ENCODE measurements at regions not wholly inside any gene's neighbourhood (a gene's known extent, or its start where the extent isn't known, plus 50 kb on each side); places are given as distances from the start of the nearest gene placed in this dataset.

DNA sequence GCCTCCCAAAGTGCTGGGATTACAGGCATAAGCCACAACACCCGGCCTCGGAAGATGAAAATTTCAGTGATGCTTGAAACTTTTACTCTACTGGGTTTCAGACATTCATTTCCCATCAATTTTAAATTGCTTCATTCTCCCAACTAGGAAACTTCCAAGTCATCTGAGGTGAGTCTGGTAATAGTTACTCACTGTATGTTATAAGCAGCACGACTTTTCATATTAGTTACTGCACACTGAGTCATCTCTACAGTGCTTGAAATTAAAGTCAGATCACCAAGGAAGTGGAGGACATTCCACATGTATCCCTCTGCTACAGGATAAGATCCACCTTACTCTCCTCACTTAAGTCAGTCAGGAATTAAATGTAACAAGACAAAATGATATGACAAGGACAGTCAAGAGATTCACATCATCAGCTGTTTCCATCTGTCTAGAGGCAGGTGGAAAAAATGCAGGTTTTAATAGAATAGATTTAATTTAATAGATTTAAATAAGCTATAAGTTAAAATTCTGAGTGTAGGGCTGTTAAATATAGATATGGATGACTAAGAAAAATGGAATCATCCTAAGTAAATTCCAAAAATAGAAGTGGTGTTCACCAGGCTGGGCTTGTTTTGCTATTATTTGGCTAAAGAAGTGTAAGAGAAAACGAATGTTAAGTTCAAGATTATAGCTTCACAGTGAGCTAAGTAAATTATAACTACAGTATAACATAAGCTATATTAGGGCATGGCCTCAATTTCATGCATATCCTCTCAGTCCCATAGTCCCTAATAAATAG lies 104.4 kb downstream of the TMCO5A start:
- no peaks in the 10 kb centered on the region for H3K9me3 Mint-ChIP-seq (ENCODE audit: unreplicated experiment)
- peaks cover 27% of the 10 kb centered on the region for H3K4me1 Mint-ChIP-seq (ENCODE audit: insufficient read depth, unreplicated experiment)
- no TSS peak for BruUV-seq (replicated peaks)
- ChIA-PET POLR2A (no interaction called here), CTCF (interaction anchor here (0.6 to 1.2 kb wide), 3 partner anchors 30 to 43 kb away, joined by 3 to 4 read pairs (median 3); no protein-coding TSS in a partner anchor)
- DNase-seq (ENCODE audit: unreplicated experiment): peak; percentile 17
- H3K27me3 Mint-ChIP-seq (ENCODE audit: insufficient read depth, unreplicated experiment): no peaks in the 10 kb centered on the region
- TF ChIP-seq, protein P1, sequence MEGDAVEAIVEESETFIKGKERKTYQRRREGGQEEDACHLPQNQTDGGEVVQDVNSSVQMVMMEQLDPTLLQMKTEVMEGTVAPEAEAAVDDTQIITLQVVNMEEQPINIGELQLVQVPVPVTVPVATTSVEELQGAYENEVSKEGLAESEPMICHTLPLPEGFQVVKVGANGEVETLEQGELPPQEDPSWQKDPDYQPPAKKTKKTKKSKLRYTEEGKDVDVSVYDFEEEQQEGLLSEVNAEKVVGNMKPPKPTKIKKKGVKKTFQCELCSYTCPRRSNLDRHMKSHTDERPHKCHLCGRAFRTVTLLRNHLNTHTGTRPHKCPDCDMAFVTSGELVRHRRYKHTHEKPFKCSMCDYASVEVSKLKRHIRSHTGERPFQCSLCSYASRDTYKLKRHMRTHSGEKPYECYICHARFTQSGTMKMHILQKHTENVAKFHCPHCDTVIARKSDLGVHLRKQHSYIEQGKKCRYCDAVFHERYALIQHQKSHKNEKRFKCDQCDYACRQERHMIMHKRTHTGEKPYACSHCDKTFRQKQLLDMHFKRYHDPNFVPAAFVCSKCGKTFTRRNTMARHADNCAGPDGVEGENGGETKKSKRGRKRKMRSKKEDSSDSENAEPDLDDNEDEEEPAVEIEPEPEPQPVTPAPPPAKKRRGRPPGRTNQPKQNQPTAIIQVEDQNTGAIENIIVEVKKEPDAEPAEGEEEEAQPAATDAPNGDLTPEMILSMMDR (IDR thresholded peaks at IDR 0.05; ENCODE audit: unreplicated experiment): no peak
- H3K27ac Mint-ChIP-seq (ENCODE audit: low read depth, unreplicated experiment): no peak overlapping the region
- intact Hi-C loops (cut with micrococcal nuclease): no loop called here
- H3K36me3 Mint-ChIP-seq (ENCODE audit: insufficient read depth, unreplicated experiment): no peaks in the 10 kb centered on the region
- no peak overlapping the region for H3K4me3 Mint-ChIP-seq (ENCODE audit: unreplicated experiment)

- no peaks in the 10 kb centered on the region for H3K9me3 Mint-ChIP-seq (ENCODE audit: unreplicated experiment)
- H3K36me3 Mint-ChIP-seq (ENCODE audit: insufficient read depth, unreplicated experiment): no peaks in the 10 kb centered on the region
- no peak overlapping the region for H3K4me3 Mint-ChIP-seq (ENCODE audit: unreplicated experiment)
- no peak for DNase-seq (ENCODE audit: unreplicated experiment)
- H3K27me3 Mint-ChIP-seq (ENCODE audit: insufficient read depth, unreplicated experiment): no peaks in the 10 kb centered on the region
- no TSS peak for BruUV-seq (replicated peaks)
- POLR2A ChIA-PET: interaction anchor here (0.6 kb wide), 1 partner anchor 232 kb away, joined by 3 read pairs; no protein-coding TSS in a partner anchor
- CTCF ChIA-PET: interaction anchor here (0.6 to 1.5 kb wide), 3 partner anchors 22 to 523 kb away, joined by 3 to 5 read pairs (median 3); no protein-coding TSS in a partner anchor
- H3K4me1 Mint-ChIP-seq (ENCODE audit: insufficient read depth, unreplicated experiment): peaks cover 23% of the 10 kb centered on the region
- H3K27ac Mint-ChIP-seq (ENCODE audit: low read depth, unreplicated experiment): no peak overlapping the region
- intact Hi-C loops (cut with micrococcal nuclease): no loop called here
- TF ChIP-seq, protein P1 (IDR thresholded peaks at IDR 0.05; ENCODE audit: unreplicated experiment): no peak
Observed at GRCh38 chr15:38040615-38041014, 106.2 kb downstream of the TMCO5A start.

DNA sequence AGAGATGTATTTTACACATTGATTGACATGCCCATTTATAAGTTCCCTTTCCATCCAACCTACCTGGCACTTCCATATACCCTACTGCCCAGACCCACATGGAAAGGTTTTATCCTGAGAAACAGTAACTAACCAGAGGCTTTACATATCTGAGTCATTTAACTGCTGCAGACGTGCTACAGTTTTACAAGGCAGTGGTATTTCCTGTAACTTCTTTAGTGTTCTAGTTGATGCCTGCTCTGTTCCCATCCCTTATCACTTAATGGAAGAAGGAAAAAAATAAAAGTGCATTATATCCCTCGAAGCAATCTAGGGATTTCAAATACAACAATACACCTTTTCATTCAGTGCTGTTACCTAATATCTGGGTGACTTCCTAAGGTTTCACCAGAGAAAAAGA lies 107.1 kb downstream of the TMCO5A start:
- DNase-seq (ENCODE audit: unreplicated experiment): peak; percentile 18
- Mint-ChIP-seq H3K4me1 (ENCODE audit: insufficient read depth, unreplicated experiment) (peaks cover 13% of the 10 kb centered on the region), H3K9me3 (ENCODE audit: unreplicated experiment) (no peaks in the 10 kb centered on the region), H3K27ac (ENCODE audit: low read depth, unreplicated experiment) (no peak overlapping the region), H3K36me3 (ENCODE audit: insufficient read depth, unreplicated experiment) (no peaks in the 10 kb centered on the region), H3K4me3 (ENCODE audit: unreplicated experiment) (no peak overlapping the region), H3K27me3 (ENCODE audit: insufficient read depth, unreplicated experiment) (no peaks in the 10 kb centered on the region)
- BruUV-seq (replicated peaks): no TSS peak
- intact Hi-C loops (cut with micrococcal nuclease): no loop called here
- TF ChIP-seq, protein P1 (IDR thresholded peaks at IDR 0.05; ENCODE audit: unreplicated experiment): no peak
- CTCF ChIA-PET: interaction anchor here (0.6 to 1.5 kb wide), 3 partner anchors 25 to 658 kb away, joined by 3 to 9 read pairs (median 5); no protein-coding TSS in a partner anchor
- POLR2A ChIA-PET: no interaction called here

DNA sequence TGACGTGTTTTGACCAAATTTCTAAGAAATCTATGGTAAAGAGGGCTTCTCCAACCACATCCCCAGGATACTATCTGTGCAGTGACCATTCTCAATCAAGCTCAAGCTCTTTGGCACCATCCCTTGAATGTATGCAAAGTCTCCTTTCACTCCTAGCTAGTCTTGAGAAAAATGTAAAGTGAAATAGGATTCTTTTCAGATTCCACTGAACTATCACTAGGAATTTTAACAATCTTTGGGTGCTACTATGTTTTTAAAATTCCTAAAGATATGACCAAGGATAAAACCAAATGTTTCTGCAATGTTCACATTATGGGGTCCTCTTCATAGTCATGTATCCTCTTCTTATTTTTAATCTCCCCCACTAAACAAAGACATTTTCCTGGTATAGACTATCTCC lies 107.8 kb downstream of the TMCO5A start:
- Mint-ChIP-seq H3K4me3 (ENCODE audit: unreplicated experiment) (no peak overlapping the region), H3K9me3 (ENCODE audit: unreplicated experiment) (no peaks in the 10 kb centered on the region), H3K4me1 (ENCODE audit: insufficient read depth, unreplicated experiment) (peaks cover 12% of the 10 kb centered on the region), H3K27me3 (ENCODE audit: insufficient read depth, unreplicated experiment) (no peaks in the 10 kb centered on the region), H3K27ac (ENCODE audit: low read depth, unreplicated experiment) (no peak overlapping the region), H3K36me3 (ENCODE audit: insufficient read depth, unreplicated experiment) (no peaks in the 10 kb centered on the region)
- CTCF ChIA-PET: interaction anchor here (1.1 kb wide), 1 partner anchor 24 kb away, joined by 9 read pairs; no protein-coding TSS in a partner anchor
- POLR2A ChIA-PET: no interaction called here
- BruUV-seq (replicated peaks): no TSS peak
- DNase-seq (ENCODE audit: unreplicated experiment): no peak
- TF ChIP-seq, protein P1 (IDR thresholded peaks at IDR 0.05; ENCODE audit: unreplicated experiment): no peak
- intact Hi-C loops (cut with micrococcal nuclease): no loop called here

Measured in MCF 10A (cell line).